Stomach (tissue), 8 donors: ENCODE measurements at regions not wholly inside any gene's neighbourhood (a gene's known extent, or its start where the extent isn't known, plus 50 kb on each side); places are given as distances from the start of the nearest gene placed in this dataset.

Experiments used
- DNase-seq, 2 donors: peaks; one replicate each; pipeline versions ENCODE4 v3.0.0 to v3.0.0-alpha.2; 2013 to 2019
- H3K27ac ChIP-seq, 5 donors: fragments of 200-600 bp in 4 of 5; sonication (generic) in 4 of 5; one replicate each; pipeline ENCODE4 v1.5.1; 2013 to 2019; ENCODE audit warnings: mild to moderate bottlenecking in 1 of 5, moderate library complexity in 1 of 5
- H3K27me3 ChIP-seq, 3 donors: fragments of 200-600 bp; sonication (generic); one replicate each; pipeline ENCODE4 v1.5.1; 2017 to 2019; ENCODE audit warnings: mixed run types in 1 of 3
- H3K36me3 ChIP-seq, 4 donors: fragments of 200-600 bp; sonication (generic); 1 replicate in 3 of 4; 2 replicates in 1 of 4; pipeline ENCODE4 v1.5.1; 2016 to 2019
- H3K4me1 ChIP-seq, 4 donors: fragments of 200-600 bp; sonication (generic); one replicate each; pipeline ENCODE4 v1.5.1; 2016 to 2019
- H3K4me3 ChIP-seq, 4 donors: fragments of 200-600 bp; sonication (generic) in 3 of 4; one replicate each; pipeline ENCODE4 v1.5.1; 2016 to 2019; ENCODE audit warnings: mild to moderate bottlenecking in 1 of 4
- H3K9me3 ChIP-seq, 4 donors: fragments of 200-600 bp; sonication (generic); one replicate each; pipeline ENCODE4 v1.5.1; 2016 to 2019
- EP300 ChIP-seq: sonication (generic); formaldehyde crosslinking; IDR thresholded peaks from one replicate; pipeline ENCODE4 v1.6.1; 2017; ENCODE audit warnings: antibody characterized with exemption
- POLR2A ChIP-seq, 4 donors: fragments of 450-650 bp; IDR thresholded peaks; one replicate each; pipeline ENCODE4 v1.6.1; 2016; ENCODE audit warnings: antibody characterized with exemption in 4 of 4, control low read depth in 2 of 4, mild to moderate bottlenecking in 1 of 4, moderate library complexity in 1 of 4
- POLR2AphosphoS5 ChIP-seq, 3 donors: sonication (generic); formaldehyde crosslinking; IDR thresholded peaks; one replicate each; pipeline ENCODE4 v1.6.1; 2016; ENCODE audit warnings: antibody characterized with exemption in 3 of 3
- whole genome bisulfite sequencing, 5 donors: extraction: QIAGEN DNeasy Blood & Tissue Kit in 3 of 5; methylation state at CpG; one replicate each; pipeline versions ENCODE4 v1.1.5 to v1.1.7; 2013 to 2018; 5-methylcytosine and 5-hydroxymethylcytosine counted together
- intact Hi-C: fragments of 100-400 bp; cut with DNase I; formaldehyde crosslinking; loops from one replicate; pipeline ENCODE4 v1.15.1; 2023; ENCODE audit warnings: low total_unique reads
- TF ChIP-seq, protein P1 (sequence below), 7 experiments: fragments of 450-650 bp in 4 of 7; fragments of 200-600 bp in 3 of 7; sonication (generic) in 3 of 7; IDR thresholded peaks; one replicate each; pipeline ENCODE4 v1.5.1; 2016 to 2019; ENCODE audit warnings: antibody characterized with exemption in 7 of 7, control low read depth in 2 of 7, mild to moderate bottlenecking in 1 of 7
- donor health status: healthy with polysubstance abuse.
- donor health status: Bipolar disorder and iron deficiency.
- donor health status: healthy.

DNA sequence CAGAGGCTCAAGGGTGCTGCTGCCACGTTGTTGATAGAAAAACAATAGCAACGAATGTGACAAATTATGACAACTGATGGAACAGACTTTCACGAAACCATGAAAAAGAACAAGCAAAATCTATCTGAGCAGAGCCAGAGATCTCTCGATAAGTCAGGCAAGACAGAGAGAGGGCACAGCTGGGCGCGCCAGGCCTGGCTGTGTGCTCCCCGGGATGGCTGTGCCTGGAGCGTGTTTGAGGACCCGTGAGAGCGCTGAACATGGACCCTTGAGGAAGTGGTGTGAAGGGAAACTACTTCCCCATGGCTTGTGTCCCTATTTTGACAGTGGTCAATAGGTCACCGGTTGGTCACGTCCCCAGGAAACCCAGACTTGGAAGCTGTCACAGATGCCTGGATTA lies 83.1 kb upstream of the FGF3 start:
- no peak overlapping the region for H3K4me3 ChIP-seq
- no peaks in the 10 kb centered on the region for H3K36me3 ChIP-seq
- 89 to 95% (median 89%) methylated on average over 12 of the region's 12 CpGs for WGBS, 5 donors
- peaks cover 11 to 30% (median 14%) of the 10 kb centered on the region in 4 donors for H3K4me1 ChIP-seq
- TF ChIP-seq, protein P1, sequence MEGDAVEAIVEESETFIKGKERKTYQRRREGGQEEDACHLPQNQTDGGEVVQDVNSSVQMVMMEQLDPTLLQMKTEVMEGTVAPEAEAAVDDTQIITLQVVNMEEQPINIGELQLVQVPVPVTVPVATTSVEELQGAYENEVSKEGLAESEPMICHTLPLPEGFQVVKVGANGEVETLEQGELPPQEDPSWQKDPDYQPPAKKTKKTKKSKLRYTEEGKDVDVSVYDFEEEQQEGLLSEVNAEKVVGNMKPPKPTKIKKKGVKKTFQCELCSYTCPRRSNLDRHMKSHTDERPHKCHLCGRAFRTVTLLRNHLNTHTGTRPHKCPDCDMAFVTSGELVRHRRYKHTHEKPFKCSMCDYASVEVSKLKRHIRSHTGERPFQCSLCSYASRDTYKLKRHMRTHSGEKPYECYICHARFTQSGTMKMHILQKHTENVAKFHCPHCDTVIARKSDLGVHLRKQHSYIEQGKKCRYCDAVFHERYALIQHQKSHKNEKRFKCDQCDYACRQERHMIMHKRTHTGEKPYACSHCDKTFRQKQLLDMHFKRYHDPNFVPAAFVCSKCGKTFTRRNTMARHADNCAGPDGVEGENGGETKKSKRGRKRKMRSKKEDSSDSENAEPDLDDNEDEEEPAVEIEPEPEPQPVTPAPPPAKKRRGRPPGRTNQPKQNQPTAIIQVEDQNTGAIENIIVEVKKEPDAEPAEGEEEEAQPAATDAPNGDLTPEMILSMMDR (IDR thresholded peaks at IDR 0.05) = no peak
- TF ChIP-seq EP300 = no peak
- H3K9me3 ChIP-seq = no peaks in the 10 kb centered on the region
- peaks cover 0 to 35% (median 0%) of the 10 kb centered on the region in 3 donors for H3K27me3 ChIP-seq
- DNase-seq = no peak
- no peak overlapping the region for H3K27ac ChIP-seq
- intact Hi-C loops = no loop called here

DNA sequence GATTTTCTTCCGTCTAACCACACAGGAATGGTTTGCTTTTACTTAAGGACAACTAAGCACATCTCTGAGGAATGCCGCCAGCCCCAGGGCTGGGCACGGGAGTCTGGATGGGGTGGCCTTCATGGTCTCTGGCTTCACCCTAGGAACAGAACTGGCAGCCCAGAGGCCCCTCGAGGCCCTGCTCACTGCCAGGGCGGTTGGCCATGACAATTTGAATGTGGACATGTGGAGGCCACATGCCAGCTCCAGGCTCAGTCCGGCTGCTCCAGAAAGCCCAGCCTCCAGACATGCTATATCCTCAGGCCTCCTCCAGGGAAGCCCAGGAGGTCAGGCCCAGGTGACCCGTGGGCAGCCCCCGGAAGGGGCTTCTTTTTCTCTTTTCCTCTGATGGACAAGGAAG lies 84.0 kb upstream of the FGF3 start:
- WGBS, 5 donors = 81 to 84% (median 83%) methylated on average over 6 to 8 of the region's 8 CpGs
- Histone ChIP-seq H3K9me3 (no peaks in the 10 kb centered on the region), H3K27ac (no peak overlapping the region), H3K27me3 (peaks cover 0 to 44% (median 0%) of the 10 kb centered on the region in 3 donors), H3K4me3 (no peak overlapping the region), H3K36me3 (no peaks in the 10 kb centered on the region), H3K4me1 (peaks cover 11 to 30% (median 14%) of the 10 kb centered on the region in 4 donors)
- no peak for DNase-seq
- TF ChIP-seq POLR2A (IDR thresholded peaks at IDR 0.05) (no peak), POLR2AphosphoS5 (IDR thresholded peaks at IDR 0.05) (no peak)
- intact Hi-C loops = no loop called here

DNA sequence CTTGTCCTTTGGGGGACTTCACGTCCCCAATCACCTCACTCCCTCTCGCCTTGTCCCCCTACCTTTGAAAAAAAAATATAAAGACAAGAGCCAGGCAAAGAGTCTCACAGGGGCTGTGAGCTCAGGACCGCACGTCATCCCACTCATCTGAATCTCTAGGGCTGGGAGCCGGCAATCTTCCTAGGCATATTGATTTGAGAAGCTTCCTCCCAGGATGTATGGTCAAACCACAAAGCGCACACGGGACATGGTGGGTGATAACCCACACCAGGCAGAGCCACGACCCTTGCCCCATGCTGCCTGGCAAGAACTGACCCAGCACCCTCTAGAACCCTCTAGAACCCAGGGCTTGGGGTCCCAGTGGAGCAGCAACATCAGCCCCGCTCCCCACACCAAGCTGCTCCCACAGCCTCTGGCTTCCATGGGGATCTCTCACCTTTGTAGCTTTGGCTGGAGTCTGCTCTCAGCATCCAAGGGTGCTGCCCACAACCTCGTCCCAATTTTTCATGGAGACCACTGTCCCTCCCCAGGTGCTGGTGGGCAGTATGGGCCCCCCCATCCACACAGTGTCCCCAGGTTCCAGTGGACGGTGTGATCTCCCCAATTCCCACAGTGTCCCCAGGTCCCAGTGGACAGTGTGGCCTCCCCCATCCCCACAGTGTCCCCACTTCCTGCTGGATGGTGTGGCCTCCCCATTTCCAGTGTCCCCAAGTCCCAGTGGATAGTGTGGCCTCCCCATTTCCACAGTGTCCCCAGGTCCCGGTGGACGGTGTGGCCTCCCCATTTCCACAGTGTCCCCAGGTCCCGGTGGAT lies 85.2 kb upstream of the FGF3 start:
- WGBS, 5 donors = 61 to 82% (median 73%) methylated on average over 14 of the region's 14 CpGs
- DNase-seq = no peak
- no peaks in the 10 kb centered on the region for H3K36me3 ChIP-seq
- H3K9me3 ChIP-seq = no peaks in the 10 kb centered on the region
- peaks cover 11 to 30% (median 14%) of the 10 kb centered on the region in 4 donors for H3K4me1 ChIP-seq
- H3K27me3 ChIP-seq = peaks cover 0 to 49% (median under 1%) of the 10 kb centered on the region in 3 donors
- H3K27ac ChIP-seq = no peak overlapping the region
- intact Hi-C loops = no loop called here
- TF ChIP-seq POLR2A (IDR thresholded peaks at IDR 0.05) (no peak), POLR2AphosphoS5 (IDR thresholded peaks at IDR 0.05) (no peak), EP300 (no peak)
- TF ChIP-seq, protein P1 (IDR thresholded peaks at IDR 0.05) = no peak
- H3K4me3 ChIP-seq = no peak overlapping the region

DNA sequence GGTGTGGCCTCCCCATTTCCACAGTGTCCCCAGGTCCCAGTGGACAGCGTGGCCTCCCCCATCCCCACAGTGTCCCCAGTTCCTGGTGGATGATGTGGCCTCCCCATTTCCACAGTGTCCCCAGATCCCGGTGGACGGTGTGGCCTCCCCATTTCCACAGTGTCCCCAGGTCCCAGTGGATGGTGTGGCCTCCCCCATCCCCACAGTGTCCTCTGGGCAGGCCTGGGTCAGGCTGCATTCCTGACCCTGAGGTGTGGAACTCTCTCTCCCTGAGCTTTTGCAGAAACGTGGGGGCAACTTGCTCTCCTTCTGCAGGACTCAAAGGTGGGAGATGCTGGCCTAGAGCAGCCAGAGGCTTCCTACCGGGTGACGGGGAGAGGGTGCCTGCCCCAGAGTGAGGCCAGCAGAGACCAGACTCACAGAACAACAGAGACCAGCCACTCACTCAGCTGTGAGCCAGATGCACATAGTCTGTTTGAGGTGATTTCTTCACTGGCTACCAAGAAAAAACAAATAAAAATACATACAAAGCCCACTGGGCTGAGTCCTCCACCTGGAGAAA lies 85.8 kb upstream of the FGF3 start:
- H3K36me3 ChIP-seq = no peaks in the 10 kb centered on the region
- TF ChIP-seq, protein P1 (IDR thresholded peaks at IDR 0.05) = no peak
- no peak for TF ChIP-seq POLR2A (IDR thresholded peaks at IDR 0.05)
- TF ChIP-seq EP300 = no peak
- TF ChIP-seq POLR2AphosphoS5 (IDR thresholded peaks at IDR 0.05) = no peak
- peaks cover 0 to 54% (median 8%) of the 10 kb centered on the region in 3 donors for H3K27me3 ChIP-seq
- H3K27ac ChIP-seq = no peak overlapping the region
- no peaks in the 10 kb centered on the region for H3K9me3 ChIP-seq
- 78 to 89% (median 81%) methylated on average over 5 to 6 of the region's 6 CpGs for WGBS, 5 donors
- no peak for DNase-seq
- H3K4me3 ChIP-seq = no peak overlapping the region
- peaks cover 11 to 30% (median 19%) of the 10 kb centered on the region in 4 donors for H3K4me1 ChIP-seq
- intact Hi-C loops = no loop called here
